ENCODE measurements at regions not wholly inside any gene's neighbourhood (a gene's known extent, or its start where the extent isn't known, plus 50 kb on each side); places are given as distances from the start of the nearest gene placed in this dataset.

DNA sequence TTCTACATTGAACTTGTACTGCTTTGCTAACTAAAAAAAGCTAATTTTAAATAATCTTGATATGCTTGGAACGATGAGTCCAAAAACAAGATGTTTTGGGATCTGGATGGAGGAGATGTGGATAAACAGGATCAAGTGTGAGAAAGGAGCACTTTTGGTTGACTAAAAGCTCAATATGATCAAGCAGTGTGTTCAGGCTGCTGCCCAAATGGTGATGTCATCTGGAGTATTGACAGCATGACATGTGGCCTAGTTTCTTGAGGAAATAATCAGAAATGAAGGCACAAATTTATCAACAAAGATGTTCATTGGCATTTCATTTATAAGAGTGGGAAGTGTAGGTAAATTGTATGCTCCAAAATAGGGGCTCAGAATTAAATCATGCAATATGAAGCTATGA, 161.2 kb downstream of the SOX2 start:
- H3K18ac ChIP-seq (ENCODE audit: low read depth, low read length), result no peak overlapping the region
- H3K14ac ChIP-seq (replicated peaks; ENCODE audit: low read depth, low read length), result no peak overlapping the region
- dilution Hi-C loops (cut with HindIII; ENCODE audit: low sequenced_read_pairs, unreplicated experiment) (no loop called here), in situ Hi-C loops (cut with MboI; ENCODE audit: low sequenced_read_pairs) (no loop called here), intact Hi-C loops (cut with micrococcal nuclease) (no loop called here)
- no peak overlapping the region for H4K5ac ChIP-seq (ENCODE audit: low read depth, low read length)
- no peak overlapping the region for H2BK20ac ChIP-seq (ENCODE audit: low read depth, low read length)
- no peaks in the 10 kb centered on the region for H4K20me1 ChIP-seq (ENCODE audit: insufficient read depth, low read length)
- no peak overlapping the region for H2BK15ac ChIP-seq (ENCODE audit: low read depth, low read length)
- no peak for ATAC-seq (ENCODE audit: low read depth)
- no peak overlapping the region for H2AFZ ChIP-seq (replicated peaks; ENCODE audit: low read length, poor library complexity)
- H3K36me3 ChIP-seq (ENCODE audit: control insufficient read depth, insufficient read depth, low read length), result no peaks in the 10 kb centered on the region
- H3K4ac ChIP-seq (ENCODE audit: low read depth, low read length), result no peak overlapping the region
- H3K27ac ChIP-seq (ENCODE audit: insufficient read depth, low read length), result no peak overlapping the region
- no peak overlapping the region for H3K9ac ChIP-seq (ENCODE audit: low read depth, low read length)
- H3K4me1 ChIP-seq (ENCODE audit: control insufficient read depth, insufficient read depth, low read length), result no peaks in the 10 kb centered on the region
- no TSS peak for BruUV-seq (replicated peaks)
- no peak overlapping the region for H3K4me3 ChIP-seq (ENCODE audit: insufficient read depth, low read depth, low read length)
- no peak overlapping the region for H4K8ac ChIP-seq (ENCODE audit: low read depth in 2 of 2, low read length in 2 of 2)
- 67% methylated on average over 1 of the region's 1 CpG; no CpG with 5 or more reads in 1 of the 2 experiments for WGBS, 2 experiments (ENCODE audit: extremely low coverage in 2 of 2, insufficient read length in 1 of 2)
- TF ChIP-seq, protein P1, sequence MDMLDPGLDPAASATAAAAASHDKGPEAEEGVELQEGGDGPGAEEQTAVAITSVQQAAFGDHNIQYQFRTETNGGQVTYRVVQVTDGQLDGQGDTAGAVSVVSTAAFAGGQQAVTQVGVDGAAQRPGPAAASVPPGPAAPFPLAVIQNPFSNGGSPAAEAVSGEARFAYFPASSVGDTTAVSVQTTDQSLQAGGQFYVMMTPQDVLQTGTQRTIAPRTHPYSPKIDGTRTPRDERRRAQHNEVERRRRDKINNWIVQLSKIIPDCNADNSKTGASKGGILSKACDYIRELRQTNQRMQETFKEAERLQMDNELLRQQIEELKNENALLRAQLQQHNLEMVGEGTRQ (IDR thresholded peaks at IDR 0.05; ENCODE audit: low read depth, low read length), result no peak
- TF ChIP-seq ELK1 (IDR thresholded peaks at IDR 0.05; ENCODE audit: borderline replicate concordance, low read depth, low read length) (no peak), MAFK (IDR thresholded peaks at IDR 0.05; ENCODE audit: low read depth, low read length) (no peak), FOS (IDR thresholded peaks at IDR 0.05; ENCODE audit: low read depth, low read length) (no peak), RAD21 (IDR thresholded peaks at IDR 0.05; ENCODE audit: low read length) (no peak), MXI1 (IDR thresholded peaks at IDR 0.05; ENCODE audit: borderline replicate concordance, low read depth, low read length) (no peak), CHD1 (IDR thresholded peaks at IDR 0.05; ENCODE audit: low read depth, low read length) (no peak), SMC3 (IDR thresholded peaks at IDR 0.05; ENCODE audit: low read depth, low read length) (no peak), CEBPB (IDR thresholded peaks at IDR 0.05; ENCODE audit: low read depth, low read length) (no peak), MAZ (IDR thresholded peaks at IDR 0.05; ENCODE audit: borderline replicate concordance, low read depth, low read length) (no peak), NFE2L2 (IDR thresholded peaks at IDR 0.05; ENCODE audit: low read depth, low read length) (no peak)
- H3K23ac ChIP-seq (ENCODE audit: low read depth, low read length), result no peak overlapping the region
- no peak overlapping the region for H2AK5ac ChIP-seq (ENCODE audit: low read depth, low read length)
- peaks cover 5% of the 10 kb centered on the region for H3K9me3 ChIP-seq (ENCODE audit: control insufficient read depth, insufficient read depth, low read length)
- no peak overlapping the region for H4K91ac ChIP-seq (ENCODE audit: insufficient read depth, low read depth, low read length)
- H3K27me3 ChIP-seq (ENCODE audit: control insufficient read depth, insufficient read depth, low read length), result no peaks in the 10 kb centered on the region
- no peaks in the 10 kb centered on the region for H3K9me1 ChIP-seq (ENCODE audit: insufficient read depth, low read length)
- no peak overlapping the region for H2AK9ac ChIP-seq (replicated peaks; ENCODE audit: low read depth, low read length, poor library complexity)
- no peak overlapping the region for H3K4me2 ChIP-seq (ENCODE audit: low read depth, low read length)
- DNase-seq, result no peak
- no peak overlapping the region for H2BK120ac ChIP-seq (ENCODE audit: low read depth, low read length)
- H3K79me1 ChIP-seq (ENCODE audit: low read depth in 1 of 2, low read length in 2 of 2), result no peaks in the 10 kb centered on the region
- H2BK5ac ChIP-seq (ENCODE audit: low read depth, low read length, poor library complexity, severe bottlenecking), result no peak overlapping the region
- CTCF ChIA-PET, result no interaction called here
- no peak overlapping the region for H3K56ac ChIP-seq (ENCODE audit: extremely low read depth, insufficient read depth, low read length)
- POLR2A ChIA-PET (ENCODE audit: unreplicated experiment), result no interaction called here
